ENCODE measurements at regions not wholly inside any gene's neighbourhood (a gene's known extent, or its start where the extent isn't known, plus 50 kb on each side); places are given as distances from the start of the nearest gene placed in this dataset.
A peak's percentile ranks its signal among the peaks of the same experiment; 100 is the strongest.

DNA sequence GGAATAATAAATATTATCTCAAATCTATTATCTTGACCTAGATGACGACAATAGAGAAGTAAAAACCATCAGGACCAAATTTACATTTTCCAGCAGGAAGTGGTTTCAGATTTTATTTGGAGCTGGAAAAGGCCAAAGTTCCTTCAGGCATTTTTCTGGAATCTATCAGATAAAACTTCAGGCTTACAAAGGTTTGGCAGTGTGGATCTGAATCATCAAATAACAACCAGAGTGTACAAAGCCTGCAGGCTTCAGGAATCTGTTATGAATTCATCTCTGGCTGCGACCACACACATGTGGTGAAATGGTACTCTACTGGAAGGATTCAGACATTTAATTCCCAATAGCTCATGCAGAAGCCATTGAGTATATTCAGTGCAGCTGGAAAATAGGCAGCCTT, 726.4 kb upstream of the GRAMD2B start:
- 60 to 83% methylated on average over 1 to 2 of the region's 2 CpGs for WGBS, 2 donors (ENCODE audit: low coverage in 1 of 2)
- no peak for DNase-seq
- intact Hi-C loops (cut with DNase I; ENCODE audit: low total_unique reads) = no loop called here
- Histone ChIP-seq H3K9me3 (no peaks in the 10 kb centered on the region), H3K4me1 (peaks cover 4 to 38% (median 17%) of the 10 kb centered on the region in 4 donors), H3K27ac (no peak overlapping the region), H3K4me3 (no peak overlapping the region), H3K36me3 (no peaks in the 10 kb centered on the region), H3K27me3 (no peaks in the 10 kb centered on the region)
- TF ChIP-seq POLR2A (IDR thresholded peaks at IDR 0.05) = no peak
- no peak for TF ChIP-seq EP300 (IDR thresholded peaks at IDR 0.05; ENCODE audit: low read depth)
- TF ChIP-seq, protein P1, sequence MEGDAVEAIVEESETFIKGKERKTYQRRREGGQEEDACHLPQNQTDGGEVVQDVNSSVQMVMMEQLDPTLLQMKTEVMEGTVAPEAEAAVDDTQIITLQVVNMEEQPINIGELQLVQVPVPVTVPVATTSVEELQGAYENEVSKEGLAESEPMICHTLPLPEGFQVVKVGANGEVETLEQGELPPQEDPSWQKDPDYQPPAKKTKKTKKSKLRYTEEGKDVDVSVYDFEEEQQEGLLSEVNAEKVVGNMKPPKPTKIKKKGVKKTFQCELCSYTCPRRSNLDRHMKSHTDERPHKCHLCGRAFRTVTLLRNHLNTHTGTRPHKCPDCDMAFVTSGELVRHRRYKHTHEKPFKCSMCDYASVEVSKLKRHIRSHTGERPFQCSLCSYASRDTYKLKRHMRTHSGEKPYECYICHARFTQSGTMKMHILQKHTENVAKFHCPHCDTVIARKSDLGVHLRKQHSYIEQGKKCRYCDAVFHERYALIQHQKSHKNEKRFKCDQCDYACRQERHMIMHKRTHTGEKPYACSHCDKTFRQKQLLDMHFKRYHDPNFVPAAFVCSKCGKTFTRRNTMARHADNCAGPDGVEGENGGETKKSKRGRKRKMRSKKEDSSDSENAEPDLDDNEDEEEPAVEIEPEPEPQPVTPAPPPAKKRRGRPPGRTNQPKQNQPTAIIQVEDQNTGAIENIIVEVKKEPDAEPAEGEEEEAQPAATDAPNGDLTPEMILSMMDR (IDR thresholded peaks at IDR 0.05) = no peak
- TF ChIP-seq POLR2AphosphoS5 (IDR thresholded peaks at IDR 0.05) = no peak
- in situ Hi-C loops (cut with MboI; ENCODE audit: low pct_ligation_motif_present in 1 of 4, low pct_unique_long_range_greater_than_20kb in 1 of 4, low sequenced_read_pairs in 3 of 4) = no loop called here

- no peak for DNase-seq
- H3K27me3 ChIP-seq = no peaks in the 10 kb centered on the region
- in situ Hi-C loops (cut with MboI; ENCODE audit: low pct_ligation_motif_present in 1 of 4, low pct_unique_long_range_greater_than_20kb in 1 of 4, low sequenced_read_pairs in 3 of 4) = no loop called here
- no peak for TF ChIP-seq POLR2AphosphoS5 (IDR thresholded peaks at IDR 0.05)
- TF ChIP-seq POLR2A (IDR thresholded peaks at IDR 0.05) = no peak
- no peak for TF ChIP-seq EP300 (IDR thresholded peaks at IDR 0.05; ENCODE audit: low read depth)
- TF ChIP-seq, protein P1 (IDR thresholded peaks at IDR 0.05) = no peak
- WGBS, 2 donors (ENCODE audit: low coverage in 1 of 2) = 26 to 33% methylated on average over 1 of the region's 1 CpG
- no peak overlapping the region for H3K4me3 ChIP-seq
- intact Hi-C loops (cut with DNase I; ENCODE audit: low total_unique reads) = no loop called here
- no peaks in the 10 kb centered on the region for H3K9me3 ChIP-seq
- peaks cover 4 to 38% (median 17%) of the 10 kb centered on the region in 4 donors for H3K4me1 ChIP-seq
- H3K27ac ChIP-seq = peak overlapping the region in 1 of 4 donors; percentile 15
- H3K36me3 ChIP-seq = no peaks in the 10 kb centered on the region
Measured at GRCh38 chr5:125698420-125698819, 724.8 kb upstream of the GRAMD2B start.

DNA sequence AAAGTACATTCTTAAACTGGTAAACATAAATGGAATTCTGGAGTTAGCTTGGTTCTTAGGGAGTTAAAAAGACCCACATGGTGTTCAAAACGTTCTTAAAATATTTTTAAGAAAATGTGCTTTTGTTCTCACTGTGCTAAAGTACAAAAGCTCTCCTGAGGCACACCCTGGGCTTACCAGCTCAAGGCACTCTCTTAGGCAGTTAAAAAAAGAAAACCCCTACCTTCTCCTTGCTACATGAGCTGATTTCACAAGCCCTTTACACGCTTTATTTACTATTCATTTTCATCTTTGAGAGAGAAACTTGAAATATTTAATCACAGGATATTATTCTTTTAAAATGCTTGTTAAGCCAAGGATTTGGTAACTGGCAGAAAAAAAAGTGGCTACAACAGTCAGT, 723.3 kb upstream of the GRAMD2B start:
- Histone ChIP-seq H3K4me3 (peak overlapping the region in 1 of 4 donors; percentile 14), H3K4me1 (peaks cover 4 to 38% (median 17%) of the 10 kb centered on the region in 4 donors), H3K27ac (peak overlapping the region; percentile 10 to 64 (median 63)), H3K9me3 (peaks cover 3 to 12% of the 10 kb centered on the region in 2 donors), H3K27me3 (no peaks in the 10 kb centered on the region), H3K36me3 (no peaks in the 10 kb centered on the region)
- TF ChIP-seq EP300 (IDR thresholded peaks at IDR 0.05; ENCODE audit: low read depth) = no peak
- TF ChIP-seq, protein P1 (IDR thresholded peaks at IDR 0.05) = no peak
- TF ChIP-seq POLR2A (IDR thresholded peaks at IDR 0.05) = no peak
- TF ChIP-seq POLR2AphosphoS5 (IDR thresholded peaks at IDR 0.05) = no peak
- DNase-seq = no peak
- in situ Hi-C loops (cut with MboI; ENCODE audit: low pct_ligation_motif_present in 1 of 4, low pct_unique_long_range_greater_than_20kb in 1 of 4, low sequenced_read_pairs in 3 of 4) (no loop called here), intact Hi-C loops (cut with DNase I; ENCODE audit: low total_unique reads) (no loop called here)
- 15 to 44% methylated on average over 2 of the region's 2 CpGs for WGBS, 2 donors (ENCODE audit: low coverage in 1 of 2)

DNA sequence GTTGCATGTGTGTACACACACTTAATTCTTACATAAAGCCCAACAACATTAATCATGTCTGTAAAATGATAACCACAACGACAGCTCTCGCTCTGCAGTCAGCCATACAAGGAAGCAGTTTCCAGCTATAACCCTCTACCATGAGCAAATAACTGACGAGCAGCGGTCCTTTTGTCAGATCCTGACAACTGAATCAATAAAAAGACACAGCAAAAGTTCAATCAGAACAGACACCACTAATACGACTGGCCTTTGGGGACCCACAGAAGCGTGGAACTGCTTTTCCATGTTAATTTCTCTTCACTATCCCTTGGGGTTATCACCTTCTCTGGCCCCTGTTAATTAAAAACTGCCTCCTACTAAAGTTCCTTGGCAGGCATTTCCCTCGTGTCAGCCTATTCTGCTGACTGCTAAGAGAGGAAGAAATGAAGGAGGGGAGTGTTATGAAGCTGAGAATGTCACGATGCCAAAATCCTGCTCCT, 722.8 kb upstream of the GRAMD2B start:
- peak; percentile 30 for DNase-seq
- Histone ChIP-seq H3K4me1 (peaks cover 4 to 38% (median 17%) of the 10 kb centered on the region in 4 donors), H3K4me3 (peak overlapping the region in 1 of 4 donors; percentile 14), H3K27ac (peak overlapping the region; percentile 10 to 64 (median 63)), H3K36me3 (no peaks in the 10 kb centered on the region), H3K27me3 (no peaks in the 10 kb centered on the region), H3K9me3 (peaks cover 8 to 14% of the 10 kb centered on the region in 2 donors)
- no peak for TF ChIP-seq EP300 (IDR thresholded peaks at IDR 0.05; ENCODE audit: low read depth)
- TF ChIP-seq POLR2AphosphoS5 (IDR thresholded peaks at IDR 0.05) = no peak
- TF ChIP-seq, protein P1 (IDR thresholded peaks at IDR 0.05) = no peak
- TF ChIP-seq POLR2A (IDR thresholded peaks at IDR 0.05) = no peak
- in situ Hi-C loops (cut with MboI; ENCODE audit: low pct_ligation_motif_present in 1 of 4, low pct_unique_long_range_greater_than_20kb in 1 of 4, low sequenced_read_pairs in 3 of 4) (no loop called here), intact Hi-C loops (cut with DNase I; ENCODE audit: low total_unique reads) (no loop called here)
- 12 to 13% methylated on average over 8 of the region's 8 CpGs for WGBS, 2 donors (ENCODE audit: low coverage in 1 of 2)
